GM13977 (cell line): ENCODE measurements at regions not wholly inside any gene's neighbourhood (a gene's known extent, or its start where the extent isn't known, plus 50 kb on each side); places are given as distances from the start of the nearest gene placed in this dataset.

ENCODE experiments used
- DNase-seq: peaks from one replicate; pipeline ENCODE4 v3.0.0; 2012; ENCODE audit warnings: low spot score
- in situ Hi-C: fragments of 300-500 bp; cut with MboI; formaldehyde crosslinking; loops from one replicate; pipeline ENCODE4 v1.12.0; 2022; ENCODE audit warnings: low sequenced_read_pairs, low pct_unique_long_range_greater_than_20kb, mixed read lengths, inconsistent platforms; ENCODE audit not compliant: unreplicated experiment
- TF ChIP-seq, protein P1 (sequence below): IDR thresholded peaks from 2 replicates; pipeline ENCODE4 v1.5.1; 2012; ENCODE audit warnings: mild to moderate bottlenecking, control low read depth; ENCODE audit not compliant: insufficient read depth; ENCODE audit errors: extremely low read depth, missing control alignments

DNA sequence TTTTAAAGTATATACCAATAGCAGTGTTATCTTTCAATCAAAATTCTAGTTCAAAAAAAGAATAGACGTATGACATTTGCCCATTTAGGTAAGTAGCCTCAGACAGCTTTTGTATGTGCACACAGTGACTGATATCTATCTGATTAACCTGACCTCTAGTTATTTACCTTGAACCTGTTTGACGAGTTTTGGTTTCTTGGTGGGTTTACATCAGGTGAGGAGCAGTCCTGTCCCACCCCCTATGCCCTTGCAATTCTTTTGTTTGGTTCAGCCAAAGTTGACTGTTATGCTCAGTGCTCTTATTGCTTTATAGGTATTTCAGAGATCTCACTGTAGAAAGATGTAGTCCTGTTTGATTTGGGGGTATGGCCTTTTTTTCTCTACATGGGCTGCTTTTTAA, 147.2 kb downstream of the ISOC1 start:
- TF ChIP-seq, protein P1, sequence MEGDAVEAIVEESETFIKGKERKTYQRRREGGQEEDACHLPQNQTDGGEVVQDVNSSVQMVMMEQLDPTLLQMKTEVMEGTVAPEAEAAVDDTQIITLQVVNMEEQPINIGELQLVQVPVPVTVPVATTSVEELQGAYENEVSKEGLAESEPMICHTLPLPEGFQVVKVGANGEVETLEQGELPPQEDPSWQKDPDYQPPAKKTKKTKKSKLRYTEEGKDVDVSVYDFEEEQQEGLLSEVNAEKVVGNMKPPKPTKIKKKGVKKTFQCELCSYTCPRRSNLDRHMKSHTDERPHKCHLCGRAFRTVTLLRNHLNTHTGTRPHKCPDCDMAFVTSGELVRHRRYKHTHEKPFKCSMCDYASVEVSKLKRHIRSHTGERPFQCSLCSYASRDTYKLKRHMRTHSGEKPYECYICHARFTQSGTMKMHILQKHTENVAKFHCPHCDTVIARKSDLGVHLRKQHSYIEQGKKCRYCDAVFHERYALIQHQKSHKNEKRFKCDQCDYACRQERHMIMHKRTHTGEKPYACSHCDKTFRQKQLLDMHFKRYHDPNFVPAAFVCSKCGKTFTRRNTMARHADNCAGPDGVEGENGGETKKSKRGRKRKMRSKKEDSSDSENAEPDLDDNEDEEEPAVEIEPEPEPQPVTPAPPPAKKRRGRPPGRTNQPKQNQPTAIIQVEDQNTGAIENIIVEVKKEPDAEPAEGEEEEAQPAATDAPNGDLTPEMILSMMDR: no peak
- in situ Hi-C loops: no loop called here

DNA sequence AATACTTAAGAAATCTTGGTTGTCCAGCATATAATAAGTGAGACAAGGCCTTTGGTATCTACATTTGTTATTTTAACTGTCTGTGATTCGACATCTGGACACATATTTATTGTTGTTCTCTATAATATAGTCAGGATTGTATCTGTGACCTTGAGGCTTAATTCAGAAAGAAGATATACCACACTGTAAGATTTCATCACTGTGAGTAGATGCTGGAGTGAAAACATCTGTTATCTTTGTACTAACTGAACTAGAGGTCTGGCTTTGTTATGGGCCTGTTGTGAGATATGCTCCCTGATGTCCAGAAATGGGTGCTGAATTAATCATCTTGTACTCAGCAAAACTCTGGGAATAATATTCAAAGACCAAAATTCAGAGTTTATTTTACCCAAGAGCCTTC, 148.5 kb downstream of the ISOC1 start:
- TF ChIP-seq, protein P1: no peak
- in situ Hi-C loops: no loop called here
- DNase-seq: no peak

More for the DNA sequence above, 147.2 kb downstream of the ISOC1 start:
- DNase-seq: no peak

DNA sequence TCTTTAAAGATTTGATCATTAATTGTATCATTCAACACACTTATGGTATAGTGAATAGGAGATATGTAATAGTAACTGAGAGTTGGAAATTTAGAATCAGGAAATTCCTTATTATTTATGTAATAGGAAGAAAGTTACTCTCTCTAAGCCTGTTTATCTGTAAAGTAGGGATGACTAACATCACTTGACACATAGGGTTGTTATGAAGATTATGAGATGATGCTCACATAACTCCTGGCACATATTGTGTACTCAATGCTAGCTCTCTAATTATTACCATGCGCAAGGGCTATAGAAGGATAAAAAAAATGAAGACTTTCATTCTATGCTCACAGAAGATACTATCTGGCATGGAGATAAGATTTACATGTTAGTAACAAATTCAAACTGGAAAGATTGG, 149.9 kb downstream of the ISOC1 start:
- TF ChIP-seq, protein P1: no peak
- no peak for DNase-seq
- in situ Hi-C loops: no loop called here

DNA sequence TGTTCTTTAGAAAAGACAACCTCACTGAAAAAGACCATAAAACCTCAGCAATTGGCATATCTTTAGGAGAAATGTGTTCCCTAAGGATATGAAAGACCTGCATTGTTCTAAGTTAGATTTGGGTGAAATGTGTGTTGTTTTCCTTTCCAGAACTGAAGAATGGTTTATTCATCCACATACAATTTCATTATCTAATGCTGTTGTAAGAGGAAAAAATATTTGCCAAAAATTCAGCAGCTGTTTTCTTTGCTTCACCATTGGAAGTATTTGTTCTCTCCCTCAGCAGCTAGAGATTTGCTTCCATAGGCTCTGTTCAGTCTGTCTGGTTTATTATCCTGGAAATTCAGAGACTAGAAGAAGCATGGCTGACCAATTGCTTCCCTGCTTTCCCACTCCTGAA, 150.9 kb downstream of the ISOC1 start:
- TF ChIP-seq, protein P1: no peak
- in situ Hi-C loops: no loop called here
- no peak for DNase-seq

DNA sequence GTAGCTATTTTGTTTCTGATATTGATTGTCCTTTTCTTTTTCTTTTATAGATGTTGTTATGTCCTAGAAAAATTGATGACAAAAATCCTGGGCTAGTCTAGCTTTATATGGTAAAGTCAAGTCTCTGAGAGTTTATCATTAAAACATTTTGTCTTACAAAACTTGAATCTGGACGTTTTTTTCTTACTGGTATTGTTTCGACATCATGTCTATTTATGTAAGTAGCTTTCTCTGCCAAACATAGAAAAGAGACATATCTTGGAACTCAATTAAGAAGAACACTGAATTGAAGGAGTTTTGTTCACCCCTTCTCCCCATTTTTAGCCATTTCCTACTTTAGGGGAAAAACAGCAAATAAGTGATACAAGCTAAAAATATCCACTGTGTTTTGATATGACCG, 151.5 kb downstream of the ISOC1 start:
- TF ChIP-seq, protein P1: no peak
- no peak for DNase-seq
- in situ Hi-C loops: no loop called here

DNA sequence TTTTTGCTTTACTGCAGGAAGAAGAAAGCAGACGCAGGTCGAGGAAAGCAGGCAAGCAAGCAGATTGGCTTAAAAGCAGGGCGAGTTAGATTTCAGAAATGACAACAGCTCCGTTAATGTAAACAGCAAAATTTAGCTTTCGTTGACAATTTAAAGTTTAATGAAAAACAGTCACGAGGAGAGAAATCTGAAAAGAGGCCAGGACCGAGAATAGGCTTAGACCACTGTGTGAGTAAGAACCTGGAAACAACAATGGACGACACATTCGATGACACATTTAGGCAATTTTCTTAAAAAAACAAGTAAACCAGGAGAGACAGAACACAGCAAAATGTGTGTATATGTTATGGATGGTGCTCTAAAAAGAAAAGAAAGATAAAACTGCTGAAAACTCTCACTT, 155.3 kb downstream of the ISOC1 start:
- TF ChIP-seq, protein P1: no peak
- in situ Hi-C loops: no loop called here
- DNase-seq: no peak

DNA sequence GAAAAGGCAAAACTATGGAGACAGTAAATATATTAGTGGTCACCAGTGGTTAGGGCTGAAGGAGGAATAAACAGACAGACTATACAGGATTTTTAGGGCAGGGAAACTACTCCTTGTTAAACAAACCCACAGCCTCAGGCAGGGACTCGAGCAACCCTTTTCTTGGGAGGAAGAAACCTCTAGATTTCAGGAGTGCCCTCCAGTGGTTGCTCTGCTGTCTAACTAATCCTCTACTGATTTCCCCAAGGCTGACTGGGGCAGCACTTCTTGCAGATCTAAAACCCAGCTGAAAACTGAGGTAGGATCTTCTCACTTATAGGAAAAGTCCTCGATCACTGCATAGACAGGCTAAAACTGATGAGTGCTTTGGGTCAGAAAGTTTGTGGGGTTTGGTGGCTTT, 176.8 kb downstream of the ISOC1 start:
- no peak for DNase-seq
- in situ Hi-C loops: no loop called here
- TF ChIP-seq, protein P1: peak; percentile 10
